ENCODE measurements at regions not wholly inside any gene's neighbourhood (a gene's known extent, or its start where the extent isn't known, plus 50 kb on each side); places are given as distances from the start of the nearest gene placed in this dataset.

- no peak for DNase-seq
- Histone ChIP-seq H3K79me2 (ENCODE audit: insufficient read depth, low read length) (peaks cover 4% of the 10 kb centered on the region), H3K36me3 (replicated peaks in 1 of 2; ENCODE audit: control insufficient read depth in 1 of 2, insufficient read depth in 2 of 2, low read length in 2 of 2) (no peaks in the 10 kb centered on the region), H3K27ac (ENCODE audit: low read depth in 1 of 2, low read length in 2 of 2) (no peak overlapping the region), H3K9me3 (replicated peaks in 1 of 2; ENCODE audit: control insufficient read depth in 1 of 2, insufficient read depth in 1 of 2, low read length in 2 of 2) (no peaks in the 10 kb centered on the region), H3K4me3 (replicated peaks in 1 of 3; ENCODE audit: low read depth in 2 of 3, low read length in 3 of 3) (no peak overlapping the region), H4K20me1 (ENCODE audit: insufficient read depth, low read length) (peaks cover 98% of the 10 kb centered on the region), H3K4me2 (replicated peaks; ENCODE audit: extremely low read depth, low read length, poor library complexity, severe bottlenecking) (no peak overlapping the region), H3K4me1 (ENCODE audit: control insufficient read depth in 1 of 2, insufficient read depth in 2 of 2, low read length in 2 of 2) (peaks cover 16 to 17% of the 10 kb centered on the region in 2 donors), H2AFZ (ENCODE audit: insufficient read depth, low read depth, low read length, poor library complexity, severe bottlenecking) (no peak overlapping the region), H3K9ac (ENCODE audit: insufficient read depth, low read length, poor library complexity, severe bottlenecking) (no peak overlapping the region), H3K27me3 (ENCODE audit: control insufficient read depth in 2 of 2, insufficient read depth in 2 of 2, low read length in 2 of 2) (no peaks in the 10 kb centered on the region)
- Mint-ChIP-seq H3K36me3 (peaks cover 0 to 9% of the 10 kb centered on the region in 2 donors), H3K27ac (peak overlapping the region in 1 of 7 donors; percentile 7), H3K4me1 (peaks cover 32% of the 10 kb centered on the region), H3K9me3 (peaks cover 0 to 2% (median 0%) of the 10 kb centered on the region in 7 donors), H3K27me3 (ENCODE audit: low read depth in 3 of 3) (no peaks in the 10 kb centered on the region), H3K4me3 (no peak overlapping the region)
- TF ChIP-seq CTCF (IDR thresholded peaks at IDR 0.05), result no peak
- intact Hi-C loops (cut with micrococcal nuclease), result no loop called here
Measured at GRCh38 chr7:131029002-131029401, 295.0 kb upstream of the KLF14 start.

DNA sequence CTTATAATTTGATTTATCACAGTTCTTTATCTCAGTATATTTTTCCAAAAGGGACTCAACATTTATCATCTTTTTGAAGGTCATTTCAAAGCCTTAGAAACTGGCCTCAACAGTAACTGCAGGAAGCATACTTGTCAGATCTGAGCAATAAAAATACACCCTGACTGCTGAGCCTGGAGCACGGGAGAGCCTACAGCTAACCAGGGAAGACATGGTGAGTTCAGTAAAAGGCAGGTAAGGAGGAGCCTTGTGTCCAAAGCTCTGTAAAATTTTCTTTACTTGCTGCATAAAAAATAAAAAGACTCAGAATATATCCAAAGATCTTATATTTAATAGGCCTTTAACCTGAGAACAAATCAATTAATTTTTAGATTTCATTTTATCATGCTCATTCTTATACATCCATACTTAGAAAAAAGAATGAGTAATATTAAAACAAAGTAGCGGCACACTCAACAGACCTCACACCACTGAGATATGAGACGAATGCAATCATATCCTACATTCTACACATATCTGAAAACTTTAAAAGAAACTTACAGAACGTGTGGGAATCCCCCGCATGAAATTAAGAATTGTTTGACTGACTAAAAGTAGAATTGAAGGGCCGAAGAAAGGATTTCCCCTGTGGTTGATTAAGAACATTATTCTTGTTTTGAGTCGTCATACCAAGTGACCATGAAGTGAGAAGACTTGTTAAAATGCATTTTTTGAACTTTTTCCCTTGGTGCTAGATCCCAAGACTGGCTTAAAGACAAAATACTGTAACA lies 296.4 kb upstream of the MKLN1 start:
- Histone ChIP-seq H2AFZ (ENCODE audit: insufficient read depth, low read depth, low read length, poor library complexity, severe bottlenecking) (no peak overlapping the region), H3K4me2 (replicated peaks; ENCODE audit: extremely low read depth, low read length, poor library complexity, severe bottlenecking) (no peak overlapping the region), H3K9me3 (replicated peaks in 1 of 2; ENCODE audit: control insufficient read depth in 1 of 2, insufficient read depth in 1 of 2, low read length in 2 of 2) (no peaks in the 10 kb centered on the region), H3K9ac (ENCODE audit: insufficient read depth, low read length, poor library complexity, severe bottlenecking) (no peak overlapping the region), H3K4me3 (replicated peaks in 1 of 3; ENCODE audit: low read depth in 2 of 3, low read length in 3 of 3) (no peak overlapping the region), H4K20me1 (ENCODE audit: insufficient read depth, low read length) (peaks cover 98% of the 10 kb centered on the region), H3K79me2 (ENCODE audit: insufficient read depth, low read length) (no peaks in the 10 kb centered on the region), H3K36me3 (replicated peaks in 1 of 2; ENCODE audit: control insufficient read depth in 1 of 2, insufficient read depth in 2 of 2, low read length in 2 of 2) (no peaks in the 10 kb centered on the region), H3K27me3 (ENCODE audit: control insufficient read depth in 2 of 2, insufficient read depth in 2 of 2, low read length in 2 of 2) (no peaks in the 10 kb centered on the region), H3K27ac (ENCODE audit: low read depth in 1 of 2, low read length in 2 of 2) (no peak overlapping the region), H3K4me1 (ENCODE audit: control insufficient read depth in 1 of 2, insufficient read depth in 2 of 2, low read length in 2 of 2) (peaks cover 16 to 17% of the 10 kb centered on the region in 2 donors)
- intact Hi-C loops (cut with micrococcal nuclease), result no loop called here
- H3K4me3 Mint-ChIP-seq, result no peak overlapping the region
- H3K4me1 Mint-ChIP-seq, result peaks cover 33% of the 10 kb centered on the region
- WGBS (ENCODE audit: insufficient coverage), result 74% methylated on average over 4 of the region's 7 CpGs
- peaks cover 0 to 2% (median 0%) of the 10 kb centered on the region in 3 donors for H3K27me3 Mint-ChIP-seq (ENCODE audit: low read depth in 3 of 3)
- H3K36me3 Mint-ChIP-seq, result peaks cover 0 to 9% of the 10 kb centered on the region in 2 donors
- no peak for TF ChIP-seq CTCF (IDR thresholded peaks at IDR 0.05)
- no peak for DNase-seq
- no peak overlapping the region for H3K27ac Mint-ChIP-seq
- H3K9me3 Mint-ChIP-seq, result peaks cover 0 to 5% (median 0%) of the 10 kb centered on the region in 7 donors

Measured in CD14-positive monocyte (primary cell).